ENCODE measurements at regions not wholly inside any gene's neighbourhood (a gene's known extent, or its start where the extent isn't known, plus 50 kb on each side); places are given as distances from the start of the nearest gene placed in this dataset.

- Histone ChIP-seq H3K79me1 (ENCODE audit: low read length) (no peaks in the 10 kb centered on the region), H3K27ac (ENCODE audit: low read depth, low read length) (no peak overlapping the region), H3K18ac (ENCODE audit: low read length) (no peak overlapping the region), H2BK5ac (ENCODE audit: low read length) (no peak overlapping the region), H3K23ac (ENCODE audit: low read length) (no peak overlapping the region), H2AK5ac (ENCODE audit: low read length) (no peak overlapping the region), H3K4me3 (ENCODE audit: low read length) (no peak overlapping the region), H4K8ac (ENCODE audit: low read depth, low read length) (no peak overlapping the region), H3K27me3 (ENCODE audit: insufficient read depth, low read length, poor library complexity) (no peaks in the 10 kb centered on the region), H3K79me2 (ENCODE audit: control insufficient read depth, insufficient read depth, low read length) (no peaks in the 10 kb centered on the region), H3K36me3 (ENCODE audit: control insufficient read depth, insufficient read depth, low read length) (no peaks in the 10 kb centered on the region), H2BK120ac (ENCODE audit: low read depth, low read length) (no peak overlapping the region), H3K4me1 (ENCODE audit: control insufficient read depth, low read depth, low read length) (peaks cover 2% of the 10 kb centered on the region), H3K4me2 (ENCODE audit: low read length) (no peak overlapping the region), H3K56ac (ENCODE audit: low read length) (no peak overlapping the region), H2BK15ac (replicated peaks; ENCODE audit: low read depth) (no peak overlapping the region), H3K9ac (ENCODE audit: low read length) (no peak overlapping the region), H4K5ac (ENCODE audit: low read length) (no peak overlapping the region), H3K4ac (ENCODE audit: low read depth, low read length) (no peak overlapping the region)
- DNase-seq: no peak
- WGBS (ENCODE audit: extremely low coverage, insufficient coverage, low lambda C conversion rate): no CpG with 5 or more reads among the region's 10 CpGs
Observed at GRCh38 chr10:78911533-78912340, 157.0 kb upstream of the ZMIZ1 start.

- Histone ChIP-seq H3K79me2 (ENCODE audit: control insufficient read depth, insufficient read depth, low read length) (no peaks in the 10 kb centered on the region), H2BK120ac (ENCODE audit: low read depth, low read length) (no peak overlapping the region), H4K8ac (ENCODE audit: low read depth, low read length) (no peak overlapping the region), H3K56ac (ENCODE audit: low read length) (no peak overlapping the region), H3K18ac (ENCODE audit: low read length) (no peak overlapping the region), H4K5ac (ENCODE audit: low read length) (no peak overlapping the region), H3K4me2 (ENCODE audit: low read length) (no peak overlapping the region), H3K27me3 (ENCODE audit: insufficient read depth, low read length, poor library complexity) (no peaks in the 10 kb centered on the region), H3K4me3 (ENCODE audit: low read length) (no peak overlapping the region), H3K4ac (ENCODE audit: low read depth, low read length) (no peak overlapping the region), H3K79me1 (ENCODE audit: low read length) (no peaks in the 10 kb centered on the region), H2AK5ac (ENCODE audit: low read length) (no peak overlapping the region), H3K9ac (ENCODE audit: low read length) (no peak overlapping the region), H2BK15ac (replicated peaks; ENCODE audit: low read depth) (no peak overlapping the region), H3K23ac (ENCODE audit: low read length) (no peak overlapping the region), H3K4me1 (ENCODE audit: control insufficient read depth, low read depth, low read length) (peaks cover 2% of the 10 kb centered on the region), H3K27ac (ENCODE audit: low read depth, low read length) (no peak overlapping the region), H2BK5ac (ENCODE audit: low read length) (no peak overlapping the region), H3K36me3 (ENCODE audit: control insufficient read depth, insufficient read depth, low read length) (no peaks in the 10 kb centered on the region)
- no CpG with 5 or more reads among the region's 11 CpGs for WGBS (ENCODE audit: extremely low coverage, insufficient coverage, low lambda C conversion rate)
- no peak for DNase-seq
Observed at GRCh38 chr10:78912361-78913218, 156.2 kb upstream of the ZMIZ1 start.

- no CpG with 5 or more reads among the region's 28 CpGs for WGBS (ENCODE audit: extremely low coverage, insufficient coverage, low lambda C conversion rate)
- Histone ChIP-seq H3K4me2 (ENCODE audit: low read length) (no peak overlapping the region), H3K79me2 (ENCODE audit: control insufficient read depth, insufficient read depth, low read length) (no peaks in the 10 kb centered on the region), H2BK5ac (ENCODE audit: low read length) (no peak overlapping the region), H2BK120ac (ENCODE audit: low read depth, low read length) (no peak overlapping the region), H3K18ac (ENCODE audit: low read length) (no peak overlapping the region), H3K4me1 (ENCODE audit: control insufficient read depth, low read depth, low read length) (peaks cover 2% of the 10 kb centered on the region), H3K9ac (ENCODE audit: low read length) (no peak overlapping the region), H4K8ac (ENCODE audit: low read depth, low read length) (no peak overlapping the region), H3K4ac (ENCODE audit: low read depth, low read length) (no peak overlapping the region), H3K79me1 (ENCODE audit: low read length) (no peaks in the 10 kb centered on the region), H3K4me3 (ENCODE audit: low read length) (no peak overlapping the region), H3K36me3 (ENCODE audit: control insufficient read depth, insufficient read depth, low read length) (no peaks in the 10 kb centered on the region), H2AK5ac (ENCODE audit: low read length) (no peak overlapping the region), H3K27me3 (ENCODE audit: insufficient read depth, low read length, poor library complexity) (no peaks in the 10 kb centered on the region), H2BK15ac (replicated peaks; ENCODE audit: low read depth) (no peak overlapping the region), H4K5ac (ENCODE audit: low read length) (no peak overlapping the region), H3K56ac (ENCODE audit: low read length) (peak overlapping the region; percentile 31), H3K27ac (ENCODE audit: low read depth, low read length) (no peak overlapping the region), H3K23ac (ENCODE audit: low read length) (no peak overlapping the region)
- DNase-seq: no peak
Observed at GRCh38 chr10:78913219-78914059, 155.3 kb upstream of the ZMIZ1 start.

GRCh38 chr10:78914060-78914378, 154.7 kb upstream of the ZMIZ1 start:
- Histone ChIP-seq H3K4ac (ENCODE audit: low read depth, low read length) (no peak overlapping the region), H3K79me2 (ENCODE audit: control insufficient read depth, insufficient read depth, low read length) (no peaks in the 10 kb centered on the region), H3K4me2 (ENCODE audit: low read length) (no peak overlapping the region), H3K36me3 (ENCODE audit: control insufficient read depth, insufficient read depth, low read length) (no peaks in the 10 kb centered on the region), H3K18ac (ENCODE audit: low read length) (no peak overlapping the region), H3K4me1 (ENCODE audit: control insufficient read depth, low read depth, low read length) (peaks cover 2% of the 10 kb centered on the region), H2AK5ac (ENCODE audit: low read length) (no peak overlapping the region), H3K4me3 (ENCODE audit: low read length) (no peak overlapping the region), H2BK120ac (ENCODE audit: low read depth, low read length) (no peak overlapping the region), H4K5ac (ENCODE audit: low read length) (no peak overlapping the region), H3K9ac (ENCODE audit: low read length) (no peak overlapping the region), H2BK5ac (ENCODE audit: low read length) (no peak overlapping the region), H3K23ac (ENCODE audit: low read length) (no peak overlapping the region), H2BK15ac (replicated peaks; ENCODE audit: low read depth) (no peak overlapping the region), H4K8ac (ENCODE audit: low read depth, low read length) (no peak overlapping the region), H3K56ac (ENCODE audit: low read length) (no peak overlapping the region), H3K27me3 (ENCODE audit: insufficient read depth, low read length, poor library complexity) (no peaks in the 10 kb centered on the region), H3K79me1 (ENCODE audit: low read length) (no peaks in the 10 kb centered on the region), H3K27ac (ENCODE audit: low read depth, low read length) (no peak overlapping the region)
- WGBS (ENCODE audit: extremely low coverage, insufficient coverage, low lambda C conversion rate): no CpG with 5 or more reads among the region's 10 CpGs
- DNase-seq: no peak

GRCh38 chr10:78914502-78915189, 154.1 kb upstream of the ZMIZ1 start:
- Histone ChIP-seq H2AK5ac (ENCODE audit: low read length) (no peak overlapping the region), H4K8ac (ENCODE audit: low read depth, low read length) (no peak overlapping the region), H3K56ac (ENCODE audit: low read length) (no peak overlapping the region), H3K4me3 (ENCODE audit: low read length) (no peak overlapping the region), H3K79me1 (ENCODE audit: low read length) (no peaks in the 10 kb centered on the region), H2BK5ac (ENCODE audit: low read length) (no peak overlapping the region), H3K9ac (ENCODE audit: low read length) (no peak overlapping the region), H3K27ac (ENCODE audit: low read depth, low read length) (no peak overlapping the region), H3K23ac (ENCODE audit: low read length) (no peak overlapping the region), H3K27me3 (ENCODE audit: insufficient read depth, low read length, poor library complexity) (no peaks in the 10 kb centered on the region), H3K4ac (ENCODE audit: low read depth, low read length) (no peak overlapping the region), H3K18ac (ENCODE audit: low read length) (no peak overlapping the region), H3K79me2 (ENCODE audit: control insufficient read depth, insufficient read depth, low read length) (no peaks in the 10 kb centered on the region), H2BK120ac (ENCODE audit: low read depth, low read length) (no peak overlapping the region), H3K4me2 (ENCODE audit: low read length) (no peak overlapping the region), H2BK15ac (replicated peaks; ENCODE audit: low read depth) (no peak overlapping the region), H3K36me3 (ENCODE audit: control insufficient read depth, insufficient read depth, low read length) (no peaks in the 10 kb centered on the region), H4K5ac (ENCODE audit: low read length) (no peak overlapping the region), H3K4me1 (ENCODE audit: control insufficient read depth, low read depth, low read length) (peaks cover 2% of the 10 kb centered on the region)
- no CpG with 5 or more reads among the region's 9 CpGs for WGBS (ENCODE audit: extremely low coverage, insufficient coverage, low lambda C conversion rate)
- DNase-seq: no peak

Data from mesendoderm (in vitro differentiated cells).